ENCODE measurements at regions not wholly inside any gene's neighbourhood (a gene's known extent, or its start where the extent isn't known, plus 50 kb on each side); places are given as distances from the start of the nearest gene placed in this dataset.

DNA sequence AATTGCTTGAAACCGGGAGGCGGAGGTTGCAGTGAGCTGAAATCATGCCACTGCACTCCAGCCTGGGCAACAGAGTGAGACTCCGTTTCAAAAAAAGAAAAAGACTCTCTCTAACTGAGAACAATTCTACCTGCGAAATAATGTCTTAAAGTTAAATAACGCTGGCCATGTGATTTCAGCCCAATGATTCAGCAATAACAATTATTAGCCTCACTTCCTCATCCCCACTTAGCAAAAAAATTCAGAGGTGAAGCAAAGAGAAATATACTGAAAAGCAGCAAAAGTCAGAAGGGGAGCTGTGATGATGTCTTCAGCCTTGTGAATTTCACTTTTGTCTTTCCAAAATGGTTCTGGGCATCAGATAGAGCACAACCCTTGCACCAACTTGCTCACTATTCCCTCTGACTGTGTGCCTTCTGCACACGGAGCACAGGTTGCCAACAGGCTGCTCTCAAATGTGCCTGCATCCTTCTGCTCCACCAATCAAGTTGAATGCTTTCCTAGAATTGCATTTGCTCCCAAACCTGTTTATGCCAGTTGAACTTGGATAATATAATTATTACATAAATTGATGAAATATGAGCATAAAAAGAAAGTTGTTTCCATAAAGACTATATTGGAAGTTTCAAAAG lies 79.8 kb upstream of the IPO9 start:
- no peak for DNase-seq (ENCODE audit: low read depth)

DNA sequence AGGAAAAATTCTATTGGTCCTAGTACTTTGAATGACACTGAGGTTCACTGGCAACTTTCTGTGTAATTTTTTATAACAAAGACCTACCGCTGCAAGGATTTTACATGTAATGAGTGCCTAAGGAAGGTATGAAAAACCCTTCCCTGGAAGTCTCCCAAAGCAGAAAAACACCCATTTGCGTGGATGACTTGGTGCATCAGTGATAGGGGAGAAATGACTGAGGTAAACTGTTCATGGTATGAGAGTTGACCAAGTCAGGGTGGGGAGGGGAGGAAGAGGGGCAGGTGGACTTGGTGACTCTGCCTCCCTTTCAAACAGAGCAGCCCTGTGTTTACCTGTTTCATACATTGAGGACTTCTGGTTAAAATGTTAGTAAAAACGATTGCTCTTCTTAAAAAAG lies 78.8 kb upstream of the IPO9 start:
- peak; percentile 54 for DNase-seq (ENCODE audit: low read depth)

DNA sequence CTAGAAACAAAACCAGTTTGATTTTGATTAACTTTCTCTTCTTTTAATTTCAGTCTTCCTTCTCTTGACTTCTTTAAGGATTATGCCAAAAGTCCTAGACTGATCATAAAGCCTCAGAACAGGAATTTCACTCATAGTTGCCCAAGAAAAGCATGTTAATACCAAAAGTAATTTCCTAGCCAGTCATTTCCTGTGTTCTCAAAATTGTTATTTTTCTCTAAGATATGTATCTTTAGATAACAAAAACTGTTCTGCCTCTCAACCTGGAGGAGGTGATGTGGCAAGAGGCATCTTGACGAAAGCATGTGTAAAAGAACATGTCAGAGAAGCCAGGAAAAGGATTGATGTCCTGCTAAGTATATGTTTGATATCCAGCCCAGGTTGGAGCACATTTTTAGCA lies 78.0 kb upstream of the IPO9 start:
- peak; percentile 89 for DNase-seq (ENCODE audit: low read depth)

DNA sequence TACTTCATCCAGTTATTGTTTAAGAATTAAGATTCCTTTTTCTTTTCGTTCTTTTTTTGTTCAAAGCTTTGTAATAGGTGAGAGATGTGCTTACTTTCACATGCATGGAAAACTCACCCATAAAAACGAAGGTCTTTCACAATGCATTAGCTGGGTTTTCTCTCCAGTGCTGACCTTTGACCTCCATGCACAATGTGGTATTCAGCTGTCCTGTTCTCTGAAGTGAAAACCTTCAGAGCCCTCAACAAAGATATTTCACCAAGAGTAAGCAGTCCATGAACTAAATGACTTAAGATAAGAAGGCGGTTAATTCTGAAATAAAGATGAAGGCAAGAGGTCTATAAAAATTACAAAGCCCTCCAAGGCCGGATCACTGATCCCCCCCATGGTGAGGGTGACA lies 77.1 kb upstream of the IPO9 start:
- peak; percentile 62 for DNase-seq (ENCODE audit: low read depth)

DNA sequence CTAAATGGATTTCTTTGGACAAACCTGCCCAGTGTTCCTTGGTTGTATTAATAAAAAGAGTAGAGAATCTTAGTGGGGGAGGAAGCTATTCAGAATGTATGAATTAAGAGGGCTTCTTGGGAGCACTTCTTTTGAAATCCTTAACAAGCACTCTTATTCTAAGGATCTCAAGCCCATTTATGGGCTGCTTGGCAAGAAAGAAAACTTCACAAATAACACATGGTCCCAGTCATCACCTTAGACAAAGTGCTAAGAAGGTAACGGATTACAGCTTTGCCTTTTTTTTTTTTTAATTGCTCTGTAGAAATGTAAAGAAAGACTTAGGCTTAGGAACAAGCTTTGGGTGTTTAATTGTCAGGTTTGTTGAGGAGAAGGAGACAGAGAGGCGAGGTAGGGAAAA lies 76.6 kb upstream of the IPO9 start:
- no peak for DNase-seq (ENCODE audit: low read depth)

DNA sequence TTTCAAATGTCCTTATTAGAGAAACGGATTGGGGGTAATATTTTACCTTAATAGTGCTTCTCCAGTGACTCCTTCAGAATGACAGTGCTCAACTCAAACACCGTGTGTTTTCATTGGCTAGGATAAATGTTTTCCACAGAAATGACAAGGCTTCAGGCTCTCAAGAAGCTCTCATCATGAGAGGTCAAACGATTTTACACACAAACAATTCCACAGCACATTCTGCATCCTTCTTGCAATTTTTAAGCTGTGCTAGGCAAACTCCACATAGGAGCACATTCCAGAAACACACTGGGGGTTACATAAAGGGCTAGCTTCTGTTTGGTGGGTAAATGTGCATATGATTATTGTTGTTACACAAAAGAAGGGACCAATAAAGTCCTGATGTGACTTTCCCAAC lies 75.5 kb upstream of the IPO9 start:
- peak; percentile 77 for DNase-seq (ENCODE audit: low read depth)

DNA sequence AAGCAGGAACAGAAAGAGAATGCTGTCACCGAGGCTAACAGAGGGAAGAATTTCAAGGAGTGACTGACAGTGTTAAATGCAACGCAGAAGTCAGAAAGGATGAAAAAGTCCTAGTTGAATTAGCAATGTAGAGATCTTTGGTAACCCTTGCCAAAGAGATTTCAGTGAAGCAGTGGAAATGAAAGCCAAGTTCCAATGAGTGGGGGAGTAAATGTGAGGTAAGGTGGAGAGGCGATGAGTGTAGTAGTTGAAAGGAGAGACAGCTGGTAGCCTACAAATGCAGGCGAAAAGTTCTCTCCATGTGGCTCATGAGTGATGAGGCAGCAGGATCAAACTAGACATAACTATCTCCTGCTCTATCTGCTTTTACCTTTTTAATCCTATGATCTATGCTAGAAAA lies 74.6 kb upstream of the IPO9 start:
- no peak for DNase-seq (ENCODE audit: low read depth)

GRCh38 chr1:201755200-201755599 lies 73.8 kb upstream of the IPO9 start:
- no peak for DNase-seq (ENCODE audit: low read depth)

DNA sequence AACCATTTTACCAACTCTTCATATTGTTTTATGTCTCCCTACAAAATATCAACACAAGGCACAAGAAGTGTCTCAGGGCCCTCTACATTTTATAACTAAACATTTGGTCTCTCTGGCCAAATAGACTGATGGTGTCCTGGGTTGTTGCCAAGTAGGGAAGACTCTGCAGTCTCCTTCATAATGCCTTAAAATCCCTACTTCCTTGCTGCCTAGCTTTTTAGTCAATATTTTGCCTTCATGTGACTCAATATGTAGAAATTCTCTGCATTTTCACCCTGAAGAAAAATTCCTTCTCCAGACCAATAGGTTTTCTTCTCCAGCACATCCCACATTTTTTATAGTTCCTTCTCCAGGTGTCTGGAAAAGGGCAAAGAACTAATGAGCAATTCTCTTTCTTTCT lies 72.6 kb upstream of the IPO9 start:
- peak; percentile 95 for DNase-seq (ENCODE audit: low read depth)

GRCh38 chr1:201758499-201759050 lies 70.4 kb upstream of the IPO9 start:
- DNase-seq (ENCODE audit: low read depth) = no peak

GRCh38 chr1:201759194-201759815 lies 69.7 kb upstream of the IPO9 start:
- peak; percentile 77 for DNase-seq (ENCODE audit: low read depth)

DNA sequence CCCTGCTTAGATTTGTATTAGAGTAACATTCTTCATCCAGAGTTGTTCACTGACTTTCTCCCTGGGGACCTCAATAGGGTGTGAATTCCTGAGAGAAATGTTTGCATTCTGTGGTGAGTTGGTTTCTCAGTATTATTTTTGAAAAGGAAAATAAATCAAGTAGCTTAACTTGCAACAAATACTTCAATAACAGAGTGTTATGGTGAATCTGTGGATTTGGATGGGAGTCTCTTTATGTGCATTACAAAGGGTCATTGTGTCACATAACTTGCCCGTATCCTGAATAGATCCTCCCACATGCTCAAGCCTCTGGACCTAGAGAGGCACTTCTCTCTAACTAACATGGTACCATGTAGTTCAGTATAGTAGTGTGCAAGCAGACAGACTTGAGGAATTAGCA lies 68.4 kb upstream of the IPO9 start:
- peak; percentile 79 for DNase-seq (ENCODE audit: low read depth)

DNA sequence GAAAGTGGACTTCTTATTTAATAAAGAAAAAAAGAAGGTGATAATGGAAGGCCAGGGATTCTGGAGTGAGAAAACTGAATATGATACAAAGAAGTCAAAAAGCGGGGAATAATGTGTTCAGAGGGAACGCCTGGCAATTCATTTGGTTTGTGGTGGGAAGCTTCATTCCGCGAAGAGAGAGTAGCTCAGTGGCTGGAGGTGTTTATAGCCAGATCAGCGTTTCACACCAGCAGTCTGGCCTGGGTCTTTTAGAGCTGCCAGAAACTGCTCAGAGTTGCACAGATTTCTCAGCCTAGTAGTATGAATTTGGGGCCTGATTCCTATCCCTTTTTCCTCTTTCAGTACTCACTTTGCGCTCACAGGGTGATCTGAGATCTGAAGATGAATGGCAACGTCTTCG lies 67.8 kb upstream of the IPO9 start:
- no peak for DNase-seq (ENCODE audit: low read depth)

- peak; percentile 35 for DNase-seq (ENCODE audit: low read depth)
Observed at GRCh38 chr1:201761871-201762270, 67.1 kb upstream of the IPO9 start.

DNA sequence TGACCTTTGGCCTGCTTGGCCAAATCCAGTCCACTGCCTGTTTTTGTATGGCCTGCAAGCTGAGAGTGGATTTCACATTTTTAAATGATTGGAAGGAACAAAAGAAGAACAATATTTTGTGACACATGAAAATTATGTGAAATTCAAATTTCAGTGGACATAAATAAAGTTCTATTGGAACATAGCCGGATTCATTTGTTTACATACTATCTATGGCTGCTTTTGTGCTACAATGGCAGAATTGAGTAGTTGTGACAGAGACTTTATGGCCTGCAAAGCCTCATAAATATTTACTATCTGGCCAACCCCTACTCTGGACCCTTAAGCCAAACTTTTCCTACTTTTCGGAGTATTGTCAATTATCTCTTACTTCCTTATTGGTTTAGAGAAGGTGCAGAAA lies 66.6 kb upstream of the IPO9 start:
- DNase-seq (ENCODE audit: low read depth) = no peak

- DNase-seq (ENCODE audit: low read depth) = peak; percentile 80
Observed at GRCh38 chr1:201763455-201764140, 65.4 kb upstream of the IPO9 start.

DNA sequence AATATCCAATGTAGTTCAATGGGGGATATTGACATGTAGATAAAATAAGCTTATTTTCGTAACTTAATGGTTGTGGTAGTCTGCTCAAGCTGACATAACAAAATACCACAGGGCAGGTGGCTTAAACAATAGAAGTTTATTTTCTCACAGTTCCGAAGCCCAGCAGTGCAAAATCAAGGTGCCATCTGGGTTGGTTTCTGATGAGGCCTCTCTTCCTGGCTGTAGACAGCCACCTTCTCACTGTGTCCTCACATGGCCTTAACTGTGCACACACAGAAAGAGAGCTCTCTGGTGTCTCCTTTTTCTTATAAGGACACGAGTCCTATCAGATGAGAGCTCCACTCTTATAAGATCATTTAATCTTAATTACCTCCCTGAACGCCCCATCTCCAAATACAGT lies 64.8 kb upstream of the IPO9 start:
- DNase-seq (ENCODE audit: low read depth) = peak; percentile 17

- DNase-seq (ENCODE audit: low read depth) = peak; percentile 47
Observed at GRCh38 chr1:201764579-201764978, 64.4 kb upstream of the IPO9 start.

DNA sequence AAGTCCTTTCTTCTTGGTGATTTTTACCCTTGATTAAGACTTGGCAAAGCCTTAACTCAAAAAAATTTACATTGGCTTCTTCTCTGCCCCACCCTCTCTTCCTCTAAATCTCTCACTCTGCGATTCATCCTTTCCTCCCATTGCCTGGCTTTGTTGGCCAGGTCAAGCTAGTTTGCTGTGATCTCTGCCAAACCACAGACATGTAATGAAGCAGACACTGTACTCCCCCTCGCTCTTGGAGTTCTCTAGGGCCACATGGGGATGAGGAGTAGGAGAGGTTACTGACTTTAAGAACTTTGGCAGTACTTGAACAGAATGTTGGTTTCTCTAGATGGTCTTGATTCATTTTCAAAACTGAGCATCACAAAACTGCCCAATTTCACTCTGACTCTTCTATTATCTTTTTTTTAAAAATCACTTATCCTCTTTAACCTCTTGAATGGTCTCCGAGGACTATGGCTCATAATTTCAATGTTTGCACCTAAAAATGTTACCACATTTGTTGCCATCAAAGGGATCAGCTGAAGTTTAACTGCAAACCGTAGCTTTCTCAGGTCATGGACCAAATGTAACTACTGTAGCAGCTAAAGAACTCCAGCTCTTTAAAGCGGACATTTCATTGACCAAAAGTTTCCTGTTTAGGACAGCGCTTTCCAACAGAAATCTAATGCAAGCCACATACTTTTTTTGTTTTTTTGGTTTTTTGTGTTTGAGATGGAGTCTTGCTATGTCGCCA lies 62.7 kb upstream of the IPO9 start:
- peak; percentile 95 for DNase-seq (ENCODE audit: low read depth)

- DNase-seq (ENCODE audit: low read depth) = no peak
Observed at GRCh38 chr1:201767339-201767738, 61.6 kb upstream of the IPO9 start.

GRCh38 chr1:201769072-201769471 lies 59.9 kb upstream of the IPO9 start:
- no peak for DNase-seq (ENCODE audit: low read depth)

DNA sequence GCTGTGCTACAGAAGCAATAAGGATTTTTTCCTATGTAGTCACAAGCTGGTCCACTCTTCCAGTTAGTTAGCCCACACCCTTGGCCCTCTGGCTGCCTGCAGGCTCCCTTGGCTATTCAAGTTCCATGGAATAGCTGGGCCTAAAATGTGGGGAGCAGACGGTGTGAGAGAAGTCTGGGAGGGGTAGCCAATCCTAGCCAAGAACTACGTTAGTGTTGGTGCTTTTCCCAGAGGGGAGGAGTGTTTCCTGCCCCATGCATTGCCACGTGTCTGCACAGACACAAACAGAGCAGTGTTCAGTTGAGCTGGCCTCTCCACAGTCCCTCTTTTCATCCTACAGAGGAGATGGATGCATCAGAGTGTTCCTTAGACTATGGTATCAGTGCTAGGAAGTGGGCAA lies 59.0 kb upstream of the IPO9 start:
- DNase-seq (ENCODE audit: low read depth) = peak; percentile 93

- DNase-seq (ENCODE audit: low read depth) = peak; percentile 33
Observed at GRCh38 chr1:201771466-201771865, 57.5 kb upstream of the IPO9 start.
